ENCODE measurements at regions not wholly inside any gene's neighbourhood (a gene's known extent, or its start where the extent isn't known, plus 50 kb on each side); places are given as distances from the start of the nearest gene placed in this dataset.

DNA sequence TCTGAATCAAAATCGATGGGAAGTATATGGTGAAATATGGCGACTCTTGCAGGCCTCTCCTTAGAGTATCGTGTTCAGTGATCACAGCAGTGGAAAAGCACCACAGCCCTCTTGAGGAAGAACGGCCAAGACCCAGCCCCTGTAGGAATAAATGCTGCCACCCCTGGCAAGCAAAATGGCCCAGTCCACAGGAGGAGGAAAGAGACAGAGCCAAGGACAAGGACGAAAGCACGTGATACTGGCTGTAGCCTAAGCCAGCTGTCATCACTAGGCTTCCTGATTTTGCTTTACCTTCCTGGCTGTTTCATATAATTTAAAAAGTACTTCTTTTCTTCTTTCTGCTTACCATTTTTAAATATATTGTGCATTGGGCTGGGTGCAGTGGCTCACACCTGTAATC is 395.0 kb upstream of the SHH start:
- Histone ChIP-seq H3K27me3 (ENCODE audit: control insufficient read depth, insufficient read depth, low read length) (no peaks in the 10 kb centered on the region), H3K4me3 (ENCODE audit: low read depth, low read length) (no peak overlapping the region), H3K36me3 (ENCODE audit: control insufficient read depth, insufficient read depth, low read length) (no peaks in the 10 kb centered on the region)
- TF ChIP-seq, protein P1, sequence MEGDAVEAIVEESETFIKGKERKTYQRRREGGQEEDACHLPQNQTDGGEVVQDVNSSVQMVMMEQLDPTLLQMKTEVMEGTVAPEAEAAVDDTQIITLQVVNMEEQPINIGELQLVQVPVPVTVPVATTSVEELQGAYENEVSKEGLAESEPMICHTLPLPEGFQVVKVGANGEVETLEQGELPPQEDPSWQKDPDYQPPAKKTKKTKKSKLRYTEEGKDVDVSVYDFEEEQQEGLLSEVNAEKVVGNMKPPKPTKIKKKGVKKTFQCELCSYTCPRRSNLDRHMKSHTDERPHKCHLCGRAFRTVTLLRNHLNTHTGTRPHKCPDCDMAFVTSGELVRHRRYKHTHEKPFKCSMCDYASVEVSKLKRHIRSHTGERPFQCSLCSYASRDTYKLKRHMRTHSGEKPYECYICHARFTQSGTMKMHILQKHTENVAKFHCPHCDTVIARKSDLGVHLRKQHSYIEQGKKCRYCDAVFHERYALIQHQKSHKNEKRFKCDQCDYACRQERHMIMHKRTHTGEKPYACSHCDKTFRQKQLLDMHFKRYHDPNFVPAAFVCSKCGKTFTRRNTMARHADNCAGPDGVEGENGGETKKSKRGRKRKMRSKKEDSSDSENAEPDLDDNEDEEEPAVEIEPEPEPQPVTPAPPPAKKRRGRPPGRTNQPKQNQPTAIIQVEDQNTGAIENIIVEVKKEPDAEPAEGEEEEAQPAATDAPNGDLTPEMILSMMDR (IDR thresholded peaks at IDR 0.05; ENCODE audit: insufficient read depth, low read length, severe bottlenecking): no peak
- FAIRE-seq: no peak
- DNase-seq (ENCODE audit: low read depth): no peak

DNA sequence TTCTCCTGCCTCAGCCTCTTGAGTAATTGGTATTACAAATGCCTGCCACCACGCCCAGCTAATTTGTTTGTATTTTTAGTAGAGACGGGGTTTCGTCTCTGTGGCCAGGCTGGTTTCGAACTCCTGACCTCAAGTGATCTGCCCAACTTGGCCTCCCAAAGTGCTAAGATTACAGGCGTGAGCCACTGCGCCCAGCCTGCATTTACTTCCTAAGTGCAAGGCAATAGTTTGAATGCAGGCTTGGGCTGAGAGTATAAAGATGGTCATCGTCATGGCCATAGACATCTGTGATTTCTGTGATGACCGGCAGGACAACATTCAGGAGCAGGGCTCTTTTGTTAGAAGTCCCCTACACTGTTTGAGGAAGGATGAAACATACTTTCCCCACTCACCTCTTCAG is 393.9 kb upstream of the SHH start:
- TF ChIP-seq, protein P1 (IDR thresholded peaks at IDR 0.05; ENCODE audit: insufficient read depth, low read length, severe bottlenecking): no peak
- Histone ChIP-seq H3K4me3 (ENCODE audit: low read depth, low read length) (no peak overlapping the region), H3K36me3 (ENCODE audit: control insufficient read depth, insufficient read depth, low read length) (no peaks in the 10 kb centered on the region), H3K27me3 (ENCODE audit: control insufficient read depth, insufficient read depth, low read length) (no peaks in the 10 kb centered on the region)
- no peak for FAIRE-seq
- DNase-seq (ENCODE audit: low read depth): no peak

DNA sequence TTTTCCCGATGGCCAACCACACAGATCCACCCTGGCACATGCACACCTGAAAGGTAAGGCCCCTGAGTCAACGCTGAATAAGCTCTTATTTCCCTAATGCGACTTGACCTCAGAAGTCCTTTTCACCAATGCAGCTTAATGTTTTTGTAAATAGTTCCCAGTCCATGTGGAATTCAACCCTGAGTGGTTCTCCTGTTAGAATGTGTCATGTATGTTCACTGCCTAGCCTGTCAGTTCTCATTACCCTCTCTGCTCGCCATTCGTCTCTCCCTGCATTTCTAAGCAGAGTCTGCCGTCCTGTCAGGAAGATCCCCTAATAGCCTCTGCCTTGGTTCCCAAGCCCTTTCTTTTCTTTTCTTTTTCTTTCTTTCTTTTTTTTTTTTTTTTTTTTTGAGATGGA is 392.6 kb upstream of the SHH start:
- DNase-seq (ENCODE audit: low read depth) (no peak), FAIRE-seq (no peak)
- no peak overlapping the region for H3K4me3 ChIP-seq (ENCODE audit: low read depth, low read length)
- no peaks in the 10 kb centered on the region for H3K36me3 ChIP-seq (ENCODE audit: control insufficient read depth, insufficient read depth, low read length)
- TF ChIP-seq, protein P1 (IDR thresholded peaks at IDR 0.05; ENCODE audit: insufficient read depth, low read length, severe bottlenecking): no peak
- H3K27me3 ChIP-seq (ENCODE audit: control insufficient read depth, insufficient read depth, low read length): no peaks in the 10 kb centered on the region

DNA sequence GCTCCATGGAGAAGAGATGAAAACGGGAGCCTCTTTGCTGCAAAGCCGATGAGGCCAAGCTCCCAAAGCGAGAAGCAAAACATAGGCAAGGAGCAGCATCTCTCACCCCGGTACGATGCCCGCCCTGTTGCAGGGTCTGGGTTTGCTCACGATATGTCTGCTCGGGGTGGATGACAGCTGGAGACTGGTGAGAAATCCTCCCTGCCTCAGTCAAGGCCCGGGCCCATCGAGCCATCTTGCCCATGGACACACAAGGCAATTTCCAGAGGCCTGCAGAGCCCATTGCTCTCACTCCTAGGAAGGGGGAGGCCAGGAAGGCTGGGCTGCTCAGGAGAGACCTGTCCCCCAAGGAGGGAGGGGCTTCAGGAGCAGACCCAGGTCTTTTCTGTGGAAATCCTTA is 391.7 kb upstream of the SHH start:
- DNase-seq (ENCODE audit: low read depth) (no peak), FAIRE-seq (no peak)
- Histone ChIP-seq H3K4me3 (ENCODE audit: low read depth, low read length) (no peak overlapping the region), H3K36me3 (ENCODE audit: control insufficient read depth, insufficient read depth, low read length) (no peaks in the 10 kb centered on the region), H3K27me3 (ENCODE audit: control insufficient read depth, insufficient read depth, low read length) (no peaks in the 10 kb centered on the region)
- TF ChIP-seq, protein P1 (IDR thresholded peaks at IDR 0.05; ENCODE audit: insufficient read depth, low read length, severe bottlenecking): no peak

DNA sequence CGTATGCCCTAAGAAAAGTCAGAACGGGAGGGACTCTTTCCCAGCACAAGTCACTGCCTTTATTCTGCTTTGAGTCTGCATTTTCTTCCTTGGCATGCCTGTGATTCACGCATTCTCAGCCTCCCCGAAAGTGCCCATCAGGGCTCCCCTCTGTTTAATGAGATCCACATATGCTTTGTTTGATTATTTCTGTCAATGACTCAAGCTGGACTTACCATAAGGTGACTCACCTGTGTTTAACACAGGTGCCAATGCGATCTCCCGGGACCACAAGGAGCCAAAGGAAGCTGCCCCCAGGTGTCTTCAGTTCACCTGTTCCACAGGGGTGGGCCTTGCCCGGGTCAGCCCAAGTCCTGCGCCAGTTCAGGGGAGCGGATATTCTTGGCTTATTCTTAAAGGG is 386.0 kb upstream of the SHH start:
- H3K27me3 ChIP-seq (ENCODE audit: control insufficient read depth, insufficient read depth, low read length): no peaks in the 10 kb centered on the region
- no peak overlapping the region for H3K4me3 ChIP-seq (ENCODE audit: low read depth, low read length)
- peak; percentile 2 for DNase-seq (ENCODE audit: low read depth)
- H3K36me3 ChIP-seq (ENCODE audit: control insufficient read depth, insufficient read depth, low read length): no peaks in the 10 kb centered on the region
- FAIRE-seq: no peak
- TF ChIP-seq, protein P1 (IDR thresholded peaks at IDR 0.05; ENCODE audit: insufficient read depth, low read length, severe bottlenecking): no peak

DNA sequence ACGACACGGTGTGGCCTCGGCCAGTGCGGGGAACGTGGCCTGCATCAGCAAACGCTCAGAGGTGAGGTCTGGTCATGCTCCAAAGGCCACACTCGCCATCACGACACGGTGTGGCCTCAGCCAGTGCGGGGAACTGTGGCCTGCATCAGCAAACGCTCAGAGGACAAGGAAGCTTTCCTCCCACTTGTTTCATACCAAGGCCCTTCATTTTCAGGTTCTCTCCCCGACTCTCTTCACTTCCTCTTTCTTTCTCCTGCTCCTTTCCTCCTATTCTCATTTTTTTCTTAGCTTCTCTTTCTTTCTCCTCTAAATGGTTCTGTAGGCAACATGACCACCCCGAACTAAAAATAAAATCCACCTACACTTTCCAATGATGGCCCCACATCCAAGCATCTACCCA is 384.4 kb upstream of the SHH start:
- H3K36me3 ChIP-seq (ENCODE audit: control insufficient read depth, insufficient read depth, low read length): no peaks in the 10 kb centered on the region
- DNase-seq (ENCODE audit: low read depth): no peak
- no peak for FAIRE-seq

More for the DNA sequence above, 384.4 kb upstream of the SHH start:
- Histone ChIP-seq H3K27me3 (ENCODE audit: control insufficient read depth, insufficient read depth, low read length) (no peaks in the 10 kb centered on the region), H3K4me3 (ENCODE audit: low read depth, low read length) (no peak overlapping the region)
- TF ChIP-seq, protein P1 (IDR thresholded peaks at IDR 0.05; ENCODE audit: insufficient read depth, low read length, severe bottlenecking): no peak

Measured in bronchial epithelial cell (primary cell).